ENCODE measurements at regions not wholly inside any gene's neighbourhood (a gene's known extent, or its start where the extent isn't known, plus 50 kb on each side); places are given as distances from the start of the nearest gene placed in this dataset.

- no peak for DNase-seq
Measured at GRCh38 chrX:107502316-107502715, 52.9 kb downstream of the FRMPD3 start.

DNA sequence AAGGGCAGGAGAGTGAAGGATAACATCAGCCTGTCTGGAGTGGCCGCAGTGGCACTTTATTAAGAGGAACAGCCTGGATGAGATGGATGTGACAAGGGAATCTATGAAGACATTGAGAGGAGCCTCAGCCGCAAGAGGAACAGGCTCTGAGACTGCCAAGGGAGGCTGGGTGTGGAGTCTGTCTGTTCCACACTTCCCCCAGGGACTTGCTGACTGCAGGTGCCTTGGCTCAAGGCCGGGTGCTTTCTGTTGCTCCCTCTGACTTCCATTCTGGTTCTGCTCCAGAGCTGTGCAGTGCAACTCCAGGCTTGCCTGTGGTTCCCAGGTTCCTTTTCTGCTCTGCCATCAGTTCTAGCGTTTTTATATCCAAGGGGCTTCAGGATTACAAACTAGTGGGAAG, 54.6 kb downstream of the FRMPD3 start:
- DNase-seq, result no peak

- DNase-seq, result no peak
Measured at GRCh38 chrX:107505223-107505622, 55.8 kb downstream of the FRMPD3 start.

DNA sequence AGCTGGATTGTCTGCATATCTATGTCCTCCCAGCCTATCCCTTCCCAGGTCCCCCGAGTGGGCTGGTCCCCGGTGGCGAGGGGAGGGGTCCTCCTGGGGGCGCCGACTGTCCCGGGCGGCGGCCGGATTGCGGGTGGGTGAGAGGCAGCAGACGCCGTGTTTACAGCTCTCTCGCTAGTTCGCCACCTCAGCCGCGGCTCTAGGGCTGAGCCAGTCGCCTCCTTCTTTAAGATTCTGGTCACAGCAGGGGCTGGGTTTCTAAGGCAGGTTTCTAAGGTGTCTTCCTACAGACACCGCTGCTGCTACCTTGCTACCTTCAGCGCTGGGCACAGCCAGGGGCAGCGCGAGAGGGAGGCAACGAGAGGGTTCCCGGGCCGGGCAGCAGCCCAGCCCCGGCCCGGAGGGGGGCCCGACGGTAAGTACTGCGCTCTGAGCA, 57.2 kb downstream of the FRMPD3 start:
- no peak for DNase-seq

- DNase-seq, result no peak
Measured at GRCh38 chrX:107507093-107507743, 57.8 kb downstream of the FRMPD3 start.

- DNase-seq, result no peak
Measured at GRCh38 chrX:107507744-107508117, 58.3 kb downstream of the FRMPD3 start.

- no peak for DNase-seq
Measured at GRCh38 chrX:107508925-107509324, 59.5 kb downstream of the FRMPD3 start.

DNA sequence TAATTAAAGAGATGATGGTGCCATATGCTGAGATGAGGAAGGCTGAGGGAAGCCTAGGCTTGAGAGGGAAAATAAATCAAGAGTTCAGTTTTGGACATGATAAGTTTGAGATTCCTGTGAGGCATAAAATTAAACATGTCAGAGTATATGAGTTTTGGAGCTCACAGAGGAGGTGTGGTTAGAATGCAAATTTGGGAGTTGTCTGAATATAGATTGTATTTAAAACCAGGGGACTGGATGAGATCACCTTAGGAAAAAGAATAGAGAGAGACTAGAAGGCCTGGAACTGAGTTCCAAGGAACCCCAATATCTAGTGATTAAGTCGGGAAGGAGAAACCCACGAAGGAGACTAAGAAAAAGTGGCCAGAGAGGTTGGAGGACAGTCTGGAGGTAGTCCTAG, 65.5 kb downstream of the FRMPD3 start:
- DNase-seq, result no peak

DNA sequence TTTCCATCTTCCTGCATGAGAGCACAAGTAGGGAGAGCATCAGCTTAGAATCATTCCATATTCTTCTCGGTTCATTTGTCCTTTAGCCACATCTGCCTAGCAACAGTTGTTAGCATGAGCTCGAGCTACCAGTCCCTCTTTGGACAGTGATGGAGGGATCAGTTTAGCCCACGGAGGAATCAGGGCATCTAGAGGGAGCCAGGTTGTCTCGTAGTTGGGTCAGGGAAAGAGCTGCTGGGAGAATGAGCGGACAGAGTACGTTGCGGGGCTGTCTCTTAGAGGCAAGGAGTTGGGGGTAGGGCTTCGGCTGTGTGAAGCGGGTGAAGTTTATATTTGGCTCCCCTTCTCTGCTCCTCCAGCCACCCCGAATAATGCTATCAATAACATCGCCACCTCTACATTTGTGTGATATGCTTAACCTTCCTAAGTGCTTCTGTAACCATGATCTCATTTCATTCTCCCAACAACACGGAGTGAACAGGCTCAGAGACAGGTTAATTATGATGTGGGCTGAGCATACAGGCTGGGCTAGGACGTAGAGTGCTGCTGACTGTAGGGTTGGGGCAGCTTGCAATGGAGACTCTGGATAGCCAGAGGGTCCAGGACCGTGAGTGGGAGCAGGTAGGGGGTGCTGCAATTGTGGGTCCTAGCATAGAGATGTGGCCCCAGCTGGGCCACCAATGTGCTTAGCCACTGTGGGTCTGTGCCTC, 72.6 kb downstream of the FRMPD3 start:
- DNase-seq, result no peak

- DNase-seq, result no peak
Measured at GRCh38 chrX:107522901-107523300, 73.4 kb downstream of the FRMPD3 start.

DNA sequence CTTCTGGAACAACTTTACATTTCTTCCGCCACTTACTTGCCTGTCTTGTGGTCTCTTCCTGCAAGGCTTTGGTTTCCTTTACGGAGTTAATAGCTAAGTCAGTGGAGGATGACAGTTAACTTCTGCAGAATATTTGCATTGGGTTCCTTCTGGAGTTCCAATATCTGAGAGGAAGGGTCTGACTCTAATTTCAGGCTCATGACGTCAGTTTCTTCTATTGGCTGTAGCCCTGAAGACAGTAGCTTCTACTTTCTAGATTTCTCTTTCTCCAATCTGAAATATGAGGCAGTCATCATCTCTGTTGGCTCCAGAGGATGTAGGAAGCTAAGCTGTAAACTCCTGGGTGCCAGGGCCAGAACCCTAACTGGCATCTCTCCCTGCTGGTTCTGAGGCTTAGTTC, 76.7 kb downstream of the FRMPD3 start:
- no peak for DNase-seq

- DNase-seq, result no peak
Measured at GRCh38 chrX:107530141-107530540, 80.7 kb downstream of the FRMPD3 start.

DNA sequence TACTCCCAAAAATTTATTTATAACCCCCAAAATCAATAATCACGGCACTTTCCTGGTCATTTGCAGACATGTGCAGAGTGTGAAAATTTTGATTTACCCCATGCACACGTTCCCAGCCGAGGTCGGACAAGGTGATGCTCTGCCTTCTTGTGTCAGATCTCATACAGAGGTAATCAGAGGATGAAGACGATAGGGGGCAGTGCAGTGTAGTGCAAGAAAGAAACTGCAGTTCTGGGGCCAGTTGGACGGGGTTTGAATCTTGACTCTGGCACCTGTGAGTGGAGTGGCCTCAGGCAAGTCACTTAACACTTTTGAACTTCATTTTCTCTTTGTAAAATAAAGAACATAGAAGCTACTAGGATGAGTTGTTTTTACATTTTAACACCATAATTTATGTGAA, 88.4 kb downstream of the FRMPD3 start:
- peak; percentile 39 for DNase-seq

DNA sequence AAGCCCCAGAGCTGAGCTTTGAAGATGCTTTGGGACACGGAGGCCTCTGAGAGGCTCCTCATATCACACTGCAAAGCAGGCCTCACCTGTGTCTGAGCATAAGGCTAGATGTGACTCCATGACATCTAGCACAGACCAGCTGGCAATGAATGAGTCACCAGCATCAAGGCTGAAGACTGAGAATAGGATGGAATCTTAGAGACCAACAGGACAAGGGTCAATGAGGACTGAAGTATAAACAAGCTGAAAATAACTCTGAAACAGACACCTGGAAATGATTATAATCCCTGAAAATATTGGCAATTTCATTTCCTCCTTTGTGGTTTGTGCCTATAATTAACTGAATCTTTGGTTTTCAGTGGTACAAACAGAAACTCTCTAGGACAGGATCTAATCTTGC, 87.1 kb upstream of the PRPS1 start:
- DNase-seq, result no peak

DNA sequence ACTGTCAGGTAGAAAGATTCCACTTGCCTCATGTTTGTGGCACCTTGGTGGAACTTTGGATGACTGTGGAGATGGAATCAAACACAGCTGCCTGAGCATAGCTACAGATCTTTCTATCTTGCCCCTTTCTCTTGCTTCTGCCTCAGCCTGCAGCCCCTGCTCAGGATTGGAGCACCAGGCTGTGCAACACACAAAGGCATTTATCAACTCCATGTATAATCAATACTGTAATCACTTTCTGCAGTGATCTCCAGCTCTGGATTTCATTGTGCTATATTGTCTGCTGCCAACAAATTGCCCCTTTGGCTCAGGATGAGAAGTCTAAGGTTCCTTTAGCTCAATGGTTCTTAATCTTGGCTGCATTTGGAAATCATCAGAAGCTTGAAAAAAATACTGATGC, 86.3 kb upstream of the PRPS1 start:
- no peak for DNase-seq

DNA sequence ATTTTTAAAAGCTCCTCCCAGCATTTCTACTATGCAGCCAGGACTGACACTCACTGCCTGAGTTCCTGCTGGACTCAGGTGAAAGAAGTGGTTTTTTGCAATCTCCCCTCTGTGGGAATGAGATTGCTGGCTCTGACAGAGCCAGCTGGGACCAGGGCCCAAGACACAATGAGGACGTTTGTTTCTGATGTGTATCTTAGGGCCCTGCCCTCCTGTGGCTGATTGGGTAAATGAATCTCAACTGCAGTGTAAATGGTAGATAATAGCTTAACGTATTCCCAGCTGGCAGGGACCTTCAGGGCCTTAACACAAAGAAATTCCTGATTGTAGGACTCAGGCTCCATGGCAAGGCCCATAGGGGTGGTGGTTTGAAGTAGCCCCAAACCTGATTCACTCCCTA, 85.8 kb upstream of the PRPS1 start:
- DNase-seq, result no peak

GRCh38 chrX:107547621-107548020, 80.7 kb upstream of the PRPS1 start:
- no peak for DNase-seq

- no peak for DNase-seq
Measured at GRCh38 chrX:107548775-107549174, 79.5 kb upstream of the PRPS1 start.

DNA sequence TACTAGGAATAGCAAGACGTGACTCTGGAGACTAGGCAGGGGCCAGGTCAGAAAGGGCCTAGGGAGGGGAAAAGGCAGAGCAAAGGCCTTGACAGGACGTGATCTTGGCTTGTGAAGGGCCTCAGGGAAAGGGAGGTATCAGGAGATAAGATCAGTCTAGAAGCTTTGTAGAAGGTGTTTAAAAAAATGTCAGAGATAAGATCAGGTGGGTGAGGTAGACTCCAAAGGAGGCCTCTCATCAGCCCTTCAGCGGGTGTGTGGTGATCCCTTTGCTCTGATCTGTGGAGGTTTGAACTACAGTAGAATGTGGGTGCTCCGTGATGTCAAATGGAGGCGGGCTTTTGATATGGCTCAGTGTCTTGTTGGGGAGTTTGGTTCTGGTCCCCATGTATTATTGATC, 78.8 kb upstream of the PRPS1 start:
- no peak for DNase-seq

- no peak for DNase-seq
Measured at GRCh38 chrX:107551546-107551945, 76.8 kb upstream of the PRPS1 start.

- no peak for DNase-seq
Measured at GRCh38 chrX:107552930-107553329, 75.4 kb upstream of the PRPS1 start.

DNA sequence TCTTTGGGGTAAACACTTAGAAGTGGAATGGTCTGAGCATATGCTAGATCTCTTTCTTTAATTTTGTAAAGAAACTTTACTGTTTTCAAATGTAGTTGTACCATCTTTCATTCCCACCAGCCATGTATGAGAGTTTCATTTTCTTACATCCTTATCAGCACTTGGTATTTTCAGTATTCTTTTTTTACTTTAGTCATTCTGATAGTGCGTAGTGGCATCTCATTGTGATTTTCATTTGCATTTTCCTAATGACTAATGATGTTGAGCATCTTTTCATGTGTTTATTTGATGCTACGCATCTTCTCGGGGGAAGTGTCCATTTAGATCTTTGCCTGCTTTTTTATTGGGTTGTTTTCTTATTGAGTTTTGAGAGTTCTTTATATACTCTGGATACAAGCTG, 71.3 kb upstream of the PRPS1 start:
- DNase-seq, result no peak

GRCh38 chrX:107559506-107559905, 68.8 kb upstream of the PRPS1 start:
- no peak for DNase-seq

- DNase-seq, result no peak
Measured at GRCh38 chrX:107560041-107560440, 68.3 kb upstream of the PRPS1 start.

DNA sequence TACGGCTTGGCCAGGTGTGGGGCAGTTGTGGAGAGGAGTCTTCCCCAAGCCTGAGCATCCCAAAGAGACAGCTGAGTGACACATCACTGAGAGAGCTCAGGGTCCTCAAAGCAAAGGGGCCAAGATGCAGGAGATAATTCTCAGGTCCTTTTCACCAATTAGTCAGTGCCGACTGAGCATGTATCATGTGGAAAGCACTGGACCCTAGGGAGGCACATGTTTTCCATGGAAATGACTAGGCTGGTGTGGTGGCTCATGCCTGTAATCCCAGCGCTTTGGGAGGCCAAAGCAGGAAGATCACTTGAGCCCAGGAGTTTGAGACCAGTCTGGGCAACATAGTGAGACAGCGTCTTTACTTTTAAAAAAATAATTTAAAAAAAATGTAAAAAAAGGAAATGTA, 67.3 kb upstream of the PRPS1 start:
- no peak for DNase-seq

Measured in suppressor macrophage treated with lipopolysaccharide for 4 hours (primary cell).